ENCODE measurements at regions not wholly inside any gene's neighbourhood (a gene's known extent, or its start where the extent isn't known, plus 50 kb on each side); places are given as distances from the start of the nearest gene placed in this dataset.
"Not testable (repeated sequence)": the region's sequence is repeated elsewhere in the genome, so short reads cannot be mapped to it uniquely, and the experiment has no call there.

- H3K9me2 ChIP-seq (replicated peaks; ENCODE audit: insufficient read depth, low read length), result no peaks in the 10 kb centered on the region
- H3K4me3 ChIP-seq (ENCODE audit: insufficient read depth, low read length, poor library complexity, severe bottlenecking), result no peak overlapping the region
- H3K79me2 ChIP-seq (ENCODE audit: insufficient read depth, low read length), result no peaks in the 10 kb centered on the region
- H3K36me3 ChIP-seq (ENCODE audit: low read length), result no peaks in the 10 kb centered on the region
- H3K4me2 ChIP-seq (ENCODE audit: low read depth, low read length, poor library complexity, severe bottlenecking), result no peak overlapping the region
- no peak overlapping the region for H2AFZ ChIP-seq (ENCODE audit: low read depth, low read length, severe bottlenecking)
- H3K27me3 ChIP-seq (ENCODE audit: low read length), result no peaks in the 10 kb centered on the region
- no peaks in the 10 kb centered on the region for H4K20me1 ChIP-seq (ENCODE audit: low read depth, low read length)
- H3F3A ChIP-seq (ENCODE audit: insufficient read depth), result no peaks in the 10 kb centered on the region
- TF ChIP-seq EZH2phosphoT487 (conservative IDR thresholded peaks at IDR 0.05; ENCODE audit: low read length), result no peak
- TF ChIP-seq CTCF (IDR thresholded peaks at IDR 0.05; ENCODE audit: insufficient read depth, low read length, poor library complexity, severe bottlenecking), result no peak
- H3K9ac ChIP-seq (ENCODE audit: low read length), result no peak overlapping the region
- no peaks in the 10 kb centered on the region for H3K9me3 ChIP-seq (ENCODE audit: insufficient read depth, low read length)
- no peak overlapping the region for H3K27ac ChIP-seq (ENCODE audit: low read depth, low read length)
Measured at GRCh38 chrX:7347465-7347864, 199.5 kb upstream of the PUDP start.

- H2AFZ ChIP-seq (ENCODE audit: low read depth, low read length, severe bottlenecking), result no peak overlapping the region
- no peaks in the 10 kb centered on the region for H3K27me3 ChIP-seq (ENCODE audit: low read length)
- no peak overlapping the region for H3K4me2 ChIP-seq (ENCODE audit: low read depth, low read length, poor library complexity, severe bottlenecking)
- no peaks in the 10 kb centered on the region for H3F3A ChIP-seq (ENCODE audit: insufficient read depth)
- no peaks in the 10 kb centered on the region for H3K9me2 ChIP-seq (replicated peaks; ENCODE audit: insufficient read depth, low read length)
- no peak overlapping the region for H3K27ac ChIP-seq (ENCODE audit: low read depth, low read length)
- no peaks in the 10 kb centered on the region for H3K9me3 ChIP-seq (ENCODE audit: insufficient read depth, low read length)
- H3K9ac ChIP-seq (ENCODE audit: low read length), result no peak overlapping the region
- TF ChIP-seq EZH2phosphoT487 (conservative IDR thresholded peaks at IDR 0.05; ENCODE audit: low read length) (no peak), CTCF (IDR thresholded peaks at IDR 0.05; ENCODE audit: insufficient read depth, low read length, poor library complexity, severe bottlenecking) (no peak)
- no peaks in the 10 kb centered on the region for H4K20me1 ChIP-seq (ENCODE audit: low read depth, low read length)
- H3K4me3 ChIP-seq (ENCODE audit: insufficient read depth, low read length, poor library complexity, severe bottlenecking), result no peak overlapping the region
- no peaks in the 10 kb centered on the region for H3K36me3 ChIP-seq (ENCODE audit: low read length)
- H3K79me2 ChIP-seq (ENCODE audit: insufficient read depth, low read length), result no peaks in the 10 kb centered on the region
Measured at GRCh38 chrX:7346021-7346420, 198.1 kb upstream of the PUDP start.

GRCh38 chrX:7343181-7343580 is 195.2 kb upstream of the PUDP start:
- no peaks in the 10 kb centered on the region for H3K9me2 ChIP-seq (replicated peaks; ENCODE audit: insufficient read depth, low read length)
- H2AFZ ChIP-seq (ENCODE audit: low read depth, low read length, severe bottlenecking), result no peak overlapping the region
- H3K9ac ChIP-seq (ENCODE audit: low read length), result no peak overlapping the region
- H3K4me3 ChIP-seq (ENCODE audit: insufficient read depth, low read length, poor library complexity, severe bottlenecking), result no peak overlapping the region
- no peaks in the 10 kb centered on the region for H3K27me3 ChIP-seq (ENCODE audit: low read length)
- no peaks in the 10 kb centered on the region for H4K20me1 ChIP-seq (ENCODE audit: low read depth, low read length)
- peaks cover 1% of the 10 kb centered on the region; the same call in 1 of the 2 replicates for H3K36me3 ChIP-seq (ENCODE audit: low read length)
- H3F3A ChIP-seq (ENCODE audit: insufficient read depth), result no peaks in the 10 kb centered on the region
- TF ChIP-seq EZH2phosphoT487 (conservative IDR thresholded peaks at IDR 0.05; ENCODE audit: low read length) (no peak), CTCF (IDR thresholded peaks at IDR 0.05; ENCODE audit: insufficient read depth, low read length, poor library complexity, severe bottlenecking) (no peak)
- H3K79me2 ChIP-seq (ENCODE audit: insufficient read depth, low read length), result no peaks in the 10 kb centered on the region
- H3K9me3 ChIP-seq (ENCODE audit: insufficient read depth, low read length), result no peaks in the 10 kb centered on the region
- H3K27ac ChIP-seq (ENCODE audit: low read depth, low read length), result no peak overlapping the region
- H3K4me2 ChIP-seq (ENCODE audit: low read depth, low read length, poor library complexity, severe bottlenecking), result no peak overlapping the region

- not testable (repeated sequence) for H4K20me1 ChIP-seq (ENCODE audit: low read depth, low read length); H3K27me3 ChIP-seq (ENCODE audit: low read length); H3K36me3 ChIP-seq (ENCODE audit: low read length); H3K27ac ChIP-seq (ENCODE audit: low read depth, low read length); H2AFZ ChIP-seq (ENCODE audit: low read depth, low read length, severe bottlenecking); H3K9ac ChIP-seq (ENCODE audit: low read length); H3K9me3 ChIP-seq (ENCODE audit: insufficient read depth, low read length); H3K4me2 ChIP-seq (ENCODE audit: low read depth, low read length, poor library complexity, severe bottlenecking); H3K4me3 ChIP-seq (ENCODE audit: insufficient read depth, low read length, poor library complexity, severe bottlenecking); H3K9me2 ChIP-seq (replicated peaks; ENCODE audit: insufficient read depth, low read length); H3K79me2 ChIP-seq (ENCODE audit: insufficient read depth, low read length); H3F3A ChIP-seq (ENCODE audit: insufficient read depth)
Measured at GRCh38 chrX:7335816-7336362, 187.9 kb upstream of the PUDP start.

Data from SU-DHL-6 (cell line).